Small intestine (tissue), 7 donors: ENCODE measurements at regions not wholly inside any gene's neighbourhood (a gene's known extent, or its start where the extent isn't known, plus 50 kb on each side); places are given as distances from the start of the nearest gene placed in this dataset.
A peak's percentile ranks its signal among the peaks of the same experiment; 100 is the strongest.
"Not testable (repeated sequence)": the region's sequence is repeated elsewhere in the genome, so short reads cannot be mapped to it uniquely, and the experiment has no call there.

Experiments
- DNase-seq, 2 donors: peaks; one replicate each; pipeline versions ENCODE4 v3.0.0 to v3.0.0-alpha.2; 2013
- FAIRE-seq: peaks from 2 replicates; lab custom pipeline; 2012; peaks lifted over from hg19 to GRCh38; lab: Jason Lieb, UNC
- H3K27ac ChIP-seq, 3 donors: one replicate each; pipeline ENCODE4 v1.5.1; 2013; ENCODE audit warnings: low read length in 2 of 3, mild to moderate bottlenecking in 2 of 3, control low read depth in 1 of 3, inconsistent platforms in 1 of 3, low read depth in 1 of 3, moderate library complexity in 1 of 3
- H3K27me3 ChIP-seq, 3 donors: one replicate each; pipeline ENCODE4 v1.6.1; 2013; ENCODE audit warnings: low read length in 3 of 3, inconsistent platforms in 1 of 3; ENCODE audit not compliant: control insufficient read depth in 3 of 3, insufficient read depth in 3 of 3
- H3K36me3 ChIP-seq, 3 donors: one replicate each; pipeline ENCODE4 v1.6.1; 2013; ENCODE audit warnings: low read length in 3 of 3, inconsistent platforms in 1 of 3, low read depth in 1 of 3, mild to moderate bottlenecking in 1 of 3, moderate library complexity in 1 of 3; ENCODE audit not compliant: control insufficient read depth in 3 of 3, insufficient read depth in 2 of 3
- H3K4me1 ChIP-seq, 3 donors: one replicate each; pipeline ENCODE4 v1.6.1; 2013; ENCODE audit warnings: low read length in 2 of 3, inconsistent platforms in 1 of 3, low read depth in 1 of 3, mild to moderate bottlenecking in 1 of 3, moderate library complexity in 1 of 3; ENCODE audit not compliant: control insufficient read depth in 3 of 3, insufficient read depth in 2 of 3
- H3K4me3 ChIP-seq, 3 donors: one replicate each; pipeline ENCODE4 v1.5.1; 2013; ENCODE audit warnings: low read length in 3 of 3, control low read depth in 1 of 3, inconsistent platforms in 1 of 3, low read depth in 1 of 3, mild to moderate bottlenecking in 1 of 3, moderate library complexity in 1 of 3
- H3K9me3 ChIP-seq, 2 donors: one replicate each; pipeline ENCODE4 v1.6.1; 2013; ENCODE audit warnings: low read depth in 1 of 2, low read length in 1 of 2; ENCODE audit not compliant: control insufficient read depth in 2 of 2, insufficient read depth in 1 of 2
- WGBS, 3 donors: extraction: QIAGEN DNeasy Blood & Tissue Kit; methylation state at CpG; one replicate each; pipeline ENCODE4 v1.1.7; 2013; 5-methylcytosine and 5-hydroxymethylcytosine counted together
- donor health status: healthy with polysubstance abuse.
- donor health status: control.
- donor health status: control.
- donor health status: Bipolar disorder and iron deficiency.
- donor health status: healthy.

DNA sequence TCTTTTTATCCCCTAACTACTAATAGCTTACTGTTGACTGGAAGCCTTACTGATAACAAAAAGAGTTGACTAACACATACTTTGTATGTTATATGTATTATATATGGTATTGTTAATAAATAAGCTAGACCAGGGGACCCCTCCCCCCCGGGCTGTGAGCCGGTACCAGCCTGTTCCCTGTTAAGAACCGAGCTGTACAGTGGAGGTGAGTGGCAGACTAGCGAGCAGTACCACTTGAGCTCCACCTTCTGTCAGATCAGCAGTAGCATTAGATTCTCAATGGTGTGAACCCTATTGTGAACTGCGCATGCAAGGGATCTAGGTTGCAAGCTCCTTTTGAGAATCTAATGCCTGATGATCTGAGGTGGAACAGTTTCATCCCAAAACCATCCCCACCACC, 377.0 kb downstream of the IPMK start:
- no peaks in the 10 kb centered on the region for H3K27me3 ChIP-seq
- H3K27ac ChIP-seq, result peak overlapping the region in 1 of 3 donors; percentile 66
- no peak overlapping the region for H3K4me3 ChIP-seq
- DNase-seq, result no peak
- peaks cover 0 to 4% of the 10 kb centered on the region in 2 donors for H3K9me3 ChIP-seq
- 89 to 95% (median 94%) methylated on average over 5 of the region's 5 CpGs for WGBS, 3 donors
- peaks cover 0 to 12% (median 0%) of the 10 kb centered on the region in 3 donors for H3K4me1 ChIP-seq
- FAIRE-seq, result no peak
- no peaks in the 10 kb centered on the region for H3K36me3 ChIP-seq

DNA sequence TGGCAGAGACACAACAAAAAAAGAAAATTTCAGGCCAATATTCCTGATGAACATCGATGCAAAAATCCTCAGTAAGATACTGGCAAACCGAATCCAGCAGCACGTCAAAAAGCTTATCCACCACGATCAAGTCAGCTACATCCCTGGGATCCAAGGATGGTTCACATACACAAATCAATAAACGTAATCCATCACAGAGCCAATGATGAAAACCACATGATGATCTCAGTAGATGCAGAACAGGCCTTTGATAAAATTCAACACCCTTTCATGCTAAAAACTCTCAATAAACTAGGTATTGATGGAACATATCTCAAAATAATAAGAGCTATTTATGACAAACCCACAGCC, 382.1 kb downstream of the IPMK start:
- DNase-seq, H3K27ac ChIP-seq, H3K36me3 ChIP-seq, H3K9me3 ChIP-seq, H3K4me1 ChIP-seq, FAIRE-seq, H3K4me3 ChIP-seq, H3K27me3 ChIP-seq: not testable (repeated sequence)
- WGBS, 3 donors, result 70 to 78% (median 75%) methylated on average over 5 of the region's 5 CpGs

DNA sequence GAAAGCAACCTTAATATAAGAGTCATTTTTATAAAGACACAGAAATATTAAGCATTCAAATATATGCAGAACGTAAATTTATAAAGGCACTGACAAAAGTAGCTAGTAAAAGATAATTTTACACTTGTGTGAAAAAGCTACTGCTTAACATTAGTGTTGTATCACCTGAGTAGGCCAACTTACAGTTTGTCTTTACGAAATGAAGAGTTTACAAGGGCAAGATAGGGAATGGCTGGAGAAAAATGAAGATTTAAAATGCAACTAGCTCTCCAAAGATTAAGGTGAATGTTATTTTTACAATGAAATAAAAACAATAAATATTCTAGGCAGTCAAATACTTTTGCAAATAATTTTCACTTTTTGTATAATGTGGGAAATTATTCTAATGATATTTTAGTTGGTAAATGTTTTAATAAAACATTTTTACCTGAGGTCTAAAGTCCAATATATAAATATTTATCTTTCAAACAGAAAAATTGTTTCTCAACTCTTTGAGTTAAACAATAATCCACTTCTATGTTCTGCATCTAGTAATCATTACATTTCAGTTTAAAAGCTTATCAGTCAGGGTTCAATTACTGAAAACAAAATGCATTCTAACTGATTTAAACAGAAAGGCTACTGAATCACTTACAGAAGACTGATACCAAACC, 382.6 kb downstream of the IPMK start:
- Histone ChIP-seq H3K27ac (peak overlapping the region in 1 of 3 donors; percentile 51), H3K9me3 (no peaks in the 10 kb centered on the region), H3K4me1 (peaks cover 0 to 5% (median 0%) of the 10 kb centered on the region in 3 donors), H3K4me3 (no peak overlapping the region), H3K36me3 (no peaks in the 10 kb centered on the region), H3K27me3 (no peaks in the 10 kb centered on the region)
- FAIRE-seq (no peak), DNase-seq (peak in 1 of 2 donors; percentile 28)
- WGBS, 3 donors, result 61 to 66% (median 64%) methylated on average over 2 of the region's 2 CpGs

DNA sequence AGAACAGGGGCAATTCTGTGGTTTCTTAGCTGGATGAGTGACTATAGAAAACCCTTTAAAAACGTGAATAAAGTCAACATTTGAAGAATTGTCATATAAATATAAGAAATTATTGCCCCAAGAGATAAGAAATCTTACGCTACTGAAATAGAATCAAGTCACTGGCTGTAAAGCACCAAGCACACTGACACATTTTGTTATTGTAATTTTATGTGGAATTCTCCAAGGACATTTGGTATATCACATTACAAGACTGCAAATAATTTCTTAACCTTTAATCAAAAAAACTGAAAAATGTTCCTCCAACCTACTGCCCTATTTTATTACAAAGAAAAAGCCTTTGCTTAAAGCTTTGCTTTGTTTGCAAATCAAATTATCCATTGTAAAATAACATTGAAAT, 383.3 kb downstream of the IPMK start:
- no peaks in the 10 kb centered on the region for H3K27me3 ChIP-seq
- DNase-seq (no peak), FAIRE-seq (no peak)
- H3K36me3 ChIP-seq, result no peaks in the 10 kb centered on the region
- H3K9me3 ChIP-seq, result no peaks in the 10 kb centered on the region
- no peak overlapping the region for H3K4me3 ChIP-seq
- 38 to 46% (median 45%) methylated on average over 2 of the region's 2 CpGs for WGBS, 3 donors
- peak overlapping the region in 1 of 3 donors; percentile 51 for H3K27ac ChIP-seq
- peaks cover 0 to 5% (median 0%) of the 10 kb centered on the region in 3 donors for H3K4me1 ChIP-seq

DNA sequence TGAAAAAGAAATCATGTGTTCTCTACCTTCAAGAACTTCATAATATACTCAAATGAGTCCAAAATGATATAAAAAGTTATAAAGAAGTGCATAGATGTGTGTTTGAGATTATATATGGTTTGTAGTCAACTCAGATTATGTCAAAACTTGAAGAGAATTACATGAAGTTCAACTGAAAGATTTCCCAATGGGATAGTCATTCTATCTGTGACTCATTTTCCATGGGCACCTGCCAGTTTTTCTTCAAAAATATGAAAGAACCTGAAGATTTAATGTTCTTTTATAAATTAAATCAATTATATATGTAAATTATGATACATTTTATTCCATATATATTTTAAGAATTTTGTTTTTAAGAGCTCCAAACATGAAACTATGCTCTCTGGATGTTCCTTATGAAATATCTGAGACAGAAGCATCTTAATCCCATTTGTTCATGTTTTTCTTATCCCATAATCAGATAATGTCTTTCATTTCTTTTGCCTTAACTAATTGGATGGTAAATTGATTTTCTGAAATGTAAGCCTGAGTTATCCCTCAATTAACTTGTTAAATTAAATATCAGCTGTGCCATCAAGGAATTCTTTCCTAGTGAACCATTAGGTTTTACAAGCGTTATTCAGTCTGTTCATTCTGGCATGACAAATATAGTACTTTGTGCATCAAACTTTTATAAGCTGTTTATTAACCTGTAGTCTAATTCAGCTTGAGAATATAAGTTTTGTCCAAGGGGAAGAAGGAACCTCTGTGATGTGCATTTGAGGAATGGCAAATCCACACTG, 387.1 kb downstream of the IPMK start:
- Histone ChIP-seq H3K36me3 (no peaks in the 10 kb centered on the region), H3K27ac (no peak overlapping the region), H3K4me3 (no peak overlapping the region), H3K9me3 (no peaks in the 10 kb centered on the region), H3K4me1 (peaks cover 0 to 5% (median 0%) of the 10 kb centered on the region in 3 donors), H3K27me3 (no peaks in the 10 kb centered on the region)
- no peak for DNase-seq
- WGBS, 3 donors, result 66 to 84% (median 66%) methylated on average over 1 of the region's 1 CpG
- no peak for FAIRE-seq

DNA sequence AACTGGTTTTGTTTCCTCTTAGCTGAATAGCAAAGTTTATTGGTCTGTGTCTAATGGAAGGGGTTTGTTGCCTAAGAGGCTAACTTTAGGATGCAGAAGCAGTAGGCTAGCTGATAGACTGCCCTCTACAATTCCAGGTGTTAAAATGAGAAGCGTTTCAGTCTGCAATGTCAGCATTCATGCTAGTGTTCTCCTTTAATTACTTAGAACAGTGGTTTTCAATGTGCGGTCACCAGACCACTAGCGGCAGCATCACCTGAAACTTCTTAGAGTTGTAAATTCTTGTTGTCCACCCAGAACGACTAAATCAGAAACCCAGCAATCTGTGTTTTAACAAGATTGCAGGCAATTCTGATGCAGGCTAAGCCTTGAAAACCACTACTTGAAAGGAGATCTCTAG, 392.9 kb downstream of the IPMK start:
- no peak overlapping the region for H3K4me3 ChIP-seq
- H3K36me3 ChIP-seq, result no peaks in the 10 kb centered on the region
- 89 to 93% (median 92%) methylated on average over 4 of the region's 4 CpGs for WGBS, 3 donors
- DNase-seq (no peak), FAIRE-seq (no peak)
- no peaks in the 10 kb centered on the region for H3K4me1 ChIP-seq
- peaks cover 0 to 4% (median 0%) of the 10 kb centered on the region in 3 donors for H3K27me3 ChIP-seq
- no peaks in the 10 kb centered on the region for H3K9me3 ChIP-seq
- no peak overlapping the region for H3K27ac ChIP-seq

DNA sequence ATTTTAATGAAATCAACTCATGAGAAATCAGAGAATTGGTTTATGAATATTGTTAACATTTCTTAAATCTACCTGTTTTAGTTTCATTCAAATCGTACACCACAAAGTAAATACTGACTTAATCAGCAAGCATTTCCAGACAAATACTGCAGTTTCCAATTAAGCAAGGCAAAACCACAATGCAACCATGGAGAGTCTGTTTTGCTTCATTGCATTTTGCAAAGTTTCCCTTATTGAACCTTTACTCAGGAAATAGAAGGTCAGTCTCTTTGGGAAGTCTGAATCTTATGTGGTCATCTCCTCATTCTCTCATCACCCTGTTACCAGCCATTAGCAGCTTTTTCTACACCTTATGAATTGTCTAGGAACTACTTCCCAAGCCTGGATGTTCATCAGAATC, 400.5 kb downstream of the IPMK start:
- FAIRE-seq (no peak), DNase-seq (no peak)
- 51 to 73% (median 67%) methylated on average over 1 of the region's 1 CpG for WGBS, 3 donors
- Histone ChIP-seq H3K36me3 (no peaks in the 10 kb centered on the region), H3K4me3 (no peak overlapping the region), H3K27me3 (no peaks in the 10 kb centered on the region), H3K27ac (no peak overlapping the region), H3K4me1 (peaks cover 0 to 15% (median 2%) of the 10 kb centered on the region in 3 donors), H3K9me3 (no peaks in the 10 kb centered on the region)

DNA sequence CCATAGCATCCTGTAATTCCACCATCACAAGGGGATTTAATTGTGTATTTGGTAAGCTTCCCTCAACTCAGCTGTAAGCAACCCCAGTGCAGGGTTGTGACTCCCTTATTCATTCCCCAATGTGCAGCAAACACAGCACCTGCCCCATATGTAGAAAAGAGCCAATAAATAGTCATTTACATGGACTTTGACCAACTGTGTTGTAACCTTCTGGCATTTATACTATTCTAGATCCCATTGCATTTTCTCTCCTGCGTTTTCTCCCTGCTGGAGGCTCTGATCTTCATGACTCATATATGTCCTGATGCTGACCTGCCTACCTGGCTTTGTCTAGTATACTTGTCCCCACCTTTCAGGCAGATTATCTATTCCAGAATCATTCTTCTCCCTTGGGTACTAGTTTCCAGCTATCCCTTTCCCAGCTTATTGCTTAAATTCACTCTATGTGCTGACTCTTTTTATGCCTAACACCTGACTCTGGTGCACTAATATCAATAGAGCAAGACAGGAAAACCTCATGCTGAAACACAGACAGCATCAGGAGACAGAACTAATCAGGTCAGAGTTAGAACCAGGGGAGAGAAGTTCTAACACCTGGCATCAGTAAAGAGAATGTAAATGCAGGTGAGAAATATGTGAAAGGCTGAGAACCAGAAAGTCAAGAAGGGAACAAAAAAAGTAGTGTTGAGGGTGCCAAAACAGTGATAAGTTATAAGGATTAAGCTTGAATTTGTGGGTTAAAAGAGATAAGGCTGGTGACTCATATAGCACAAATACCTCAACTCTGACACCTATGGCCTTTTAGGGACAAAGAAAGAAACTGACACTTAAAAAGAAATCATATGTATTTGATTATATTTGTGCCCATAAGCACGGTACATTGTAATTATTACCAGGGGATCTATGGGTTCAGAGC, 402.7 kb downstream of the IPMK start:
- peaks cover 0 to 15% (median 2%) of the 10 kb centered on the region in 3 donors for H3K4me1 ChIP-seq
- no peaks in the 10 kb centered on the region for H3K36me3 ChIP-seq
- no peaks in the 10 kb centered on the region for H3K9me3 ChIP-seq
- FAIRE-seq (no peak), DNase-seq (peak; percentile 91 to 93)
- H3K27me3 ChIP-seq, result no peaks in the 10 kb centered on the region
- no peak overlapping the region for H3K4me3 ChIP-seq
- H3K27ac ChIP-seq, result peak overlapping the region in 1 of 3 donors; percentile 19
- WGBS, 3 donors, result 3 to 25% (median 21%) methylated on average over 2 of the region's 2 CpGs
